GM13977 (cell line): ENCODE measurements at regions not wholly inside any gene's neighbourhood (a gene's known extent, or its start where the extent isn't known, plus 50 kb on each side); places are given as distances from the start of the nearest gene placed in this dataset.

Source experiments
- DNase-seq: peaks from one replicate; pipeline ENCODE4 v3.0.0; 2012; ENCODE audit warnings: low spot score
- CTCF ChIP-seq: IDR thresholded peaks from 2 replicates; pipeline ENCODE4 v1.5.1; 2012; ENCODE audit warnings: mild to moderate bottlenecking, control low read depth; ENCODE audit not compliant: insufficient read depth; ENCODE audit errors: extremely low read depth, missing control alignments
- in situ Hi-C: fragments of 300-500 bp; cut with MboI; formaldehyde crosslinking; loops from one replicate; pipeline ENCODE4 v1.12.0; 2022; ENCODE audit warnings: low sequenced_read_pairs, low pct_unique_long_range_greater_than_20kb, mixed read lengths, inconsistent platforms; ENCODE audit not compliant: unreplicated experiment

- in situ Hi-C loops: no loop called here
- DNase-seq: no peak
- no peak for TF ChIP-seq CTCF
Observed at GRCh38 chr11:130728185-130729180, 187.8 kb downstream of the SNX19 start.

- no peak for TF ChIP-seq CTCF
- no peak for DNase-seq
- in situ Hi-C loops: no loop called here
Observed at GRCh38 chr11:130729193-130729592, 187.1 kb downstream of the SNX19 start.

DNA sequence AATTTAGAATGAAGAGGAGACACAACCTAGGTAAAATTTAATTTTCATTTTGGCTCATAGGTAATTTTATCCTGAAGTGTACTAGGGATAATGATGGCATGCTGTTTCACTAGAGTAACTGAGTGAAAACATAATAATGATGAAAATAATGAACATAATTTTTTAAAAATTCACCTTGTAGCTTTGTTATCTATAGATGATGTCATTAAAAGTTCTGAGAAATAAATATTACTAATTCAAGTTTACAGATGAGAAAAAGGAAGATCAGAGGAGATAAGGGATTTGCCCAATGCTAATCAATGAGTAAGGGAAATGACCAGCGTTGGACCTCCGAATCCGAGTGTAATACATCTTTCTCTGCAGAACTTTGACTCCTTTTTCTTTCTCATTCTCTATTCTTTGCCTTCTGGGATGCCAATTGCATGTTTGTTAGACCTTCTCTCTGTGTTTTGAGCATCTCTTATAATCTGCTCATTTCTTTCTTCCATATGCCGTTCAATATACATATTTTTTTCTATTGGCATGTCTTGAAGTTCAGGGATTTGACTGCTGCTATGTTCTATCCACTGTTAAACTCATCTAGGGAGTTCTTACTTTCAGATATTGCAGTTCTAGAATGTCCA lies 186.5 kb downstream of the SNX19 start:
- in situ Hi-C loops: no loop called here
- no peak for TF ChIP-seq CTCF
- no peak for DNase-seq

- in situ Hi-C loops: no loop called here
- no peak for DNase-seq
- TF ChIP-seq CTCF: no peak
Observed at GRCh38 chr11:130731401-130731800, 184.9 kb downstream of the SNX19 start.

- in situ Hi-C loops: no loop called here
- no peak for TF ChIP-seq CTCF
- no peak for DNase-seq
Observed at GRCh38 chr11:130732476-130732875, 183.8 kb downstream of the SNX19 start.

- TF ChIP-seq CTCF: no peak
- in situ Hi-C loops: no loop called here
- no peak for DNase-seq
Observed at GRCh38 chr11:130737041-130737830, 179.0 kb downstream of the SNX19 start.
